GM12878 (cell line): ENCODE measurements at regions not wholly inside any gene's neighbourhood (a gene's known extent, or its start where the extent isn't known, plus 50 kb on each side); places are given as distances from the start of the nearest gene placed in this dataset.

Experiments used
- ATAC-seq: fragments of 200-7000 bp; cut with Tn5 transposase; 3 replicates; pipeline ENCODE4 v1.9.1; 2020; ENCODE audit warnings: mild to moderate bottlenecking, moderate library complexity
- BruUV-seq: library from RNA; stranded (reverse); fragments of 400-500 nt; replicated peaks from 2 replicates; lab custom pipeline; 2021; lab: Mats Ljungman, UMichigan
- CTCF ChIA-PET: fragments of 300-600 bp; sonication (Branson Sonifier 250); formaldehyde crosslinking; extraction: SDS; loops from one replicate; lab custom pipeline; 2021; ENCODE audit warnings: inconsistent platforms; lab: Yijun Ruan, JAX
- POLR2A ChIA-PET: fragments of 350-600 bp; formaldehyde crosslinking; extraction: SDS; loops from one replicate; lab custom pipeline; 2021; ENCODE audit warnings: inconsistent platforms; lab: Charles Lee
- RAD21 ChIA-PET: fragments of 300-600 bp; sonication (Branson Sonifier 250); formaldehyde crosslinking; loops from one replicate; lab custom pipeline; 2023; ENCODE audit warnings: antibody characterized with exemption; ENCODE audit not compliant: unreplicated experiment; lab: Charles Lee
- SMC1A ChIA-PET: fragments of 300-600 bp; sonication (Branson Sonifier 250); formaldehyde crosslinking; loops from one replicate; lab custom pipeline; 2023; ENCODE audit not compliant: unreplicated experiment, uncharacterized antibody; lab: Charles Lee
- DNase-seq: peaks from one replicate; pipeline ENCODE4 v3.0.0-alpha.2; 2011; ENCODE audit warnings: low read depth, low spot score
- FAIRE-seq: peaks from 3 replicates; lab custom pipeline; 2011; peaks lifted over from hg19 to GRCh38; lab: Jason Lieb, UNC
- H2AFZ ChIP-seq: 2 replicates; pipeline ENCODE4 v1.6.0; 2011; ENCODE audit warnings: low read depth, low read length, control low read depth; ENCODE audit not compliant: control insufficient read depth
- H3K27ac ChIP-seq: 2 replicates; pipeline ENCODE4 v1.5.1; 2011; ENCODE audit warnings: control low read depth; ENCODE audit not compliant: control insufficient read depth, insufficient read depth
- H3K27me3 ChIP-seq, 2 experiments: replicated peaks in 1 of 2; 2 replicates each; pipeline versions ENCODE4 v1.6.0 to v1.6.1; 2011; ENCODE audit warnings: low read length in 1 of 2; ENCODE audit not compliant: control insufficient read depth in 2 of 2, insufficient read depth in 2 of 2
- H3K36me3 ChIP-seq, 2 experiments: 2 replicates each; pipeline ENCODE4 v1.5.1; 2011; ENCODE audit warnings: low read length in 1 of 2; ENCODE audit not compliant: control insufficient read depth in 2 of 2, insufficient read depth in 2 of 2
- H3K4me1 ChIP-seq: 2 replicates; pipeline ENCODE4 v1.6.1; 2011; ENCODE audit warnings: mild to moderate bottlenecking, low read length, moderate library complexity, mixed read lengths; ENCODE audit not compliant: control insufficient read depth, insufficient read depth
- H3K4me2 ChIP-seq: 2 replicates; pipeline ENCODE4 v1.6.0; 2011; ENCODE audit warnings: control low read depth; ENCODE audit not compliant: control insufficient read depth, insufficient read depth
- H3K4me3 ChIP-seq: fragments of 200-600 bp; sonication (generic); 2 replicates; pipeline ENCODE4 v1.5.1; 2016
- H3K79me2 ChIP-seq: 2 replicates; pipeline ENCODE4 v1.6.0; 2011; ENCODE audit warnings: low read length; ENCODE audit not compliant: control insufficient read depth, insufficient read depth
- H3K9ac ChIP-seq: 2 replicates; pipeline ENCODE4 v1.8.0; 2011; ENCODE audit warnings: low read length, control low read depth, mixed read lengths; ENCODE audit not compliant: control insufficient read depth, insufficient read depth
- H3K9me3 ChIP-seq: replicated peaks from 3 replicates; pipeline ENCODE4 v1.5.1; 2011; ENCODE audit warnings: mild to moderate bottlenecking, low read length; ENCODE audit not compliant: control insufficient read depth, insufficient read depth
- H4K20me1 ChIP-seq: 2 replicates; pipeline ENCODE4 v1.6.0; 2011; ENCODE audit not compliant: control insufficient read depth, insufficient read depth
- ATF7 ChIP-seq: fragments of 450-650 bp; IDR thresholded peaks from 2 replicates; pipeline ENCODE4 v1.6.1; 2016; ENCODE audit warnings: low read depth, mild to moderate bottlenecking
- E2F4 ChIP-seq: IDR thresholded peaks from 2 replicates; pipeline ENCODE4 v1.6.1; 2012; ENCODE audit warnings: low read depth, low read length, improper control_type of control experiment
- E4F1 ChIP-seq: fragments of 450-650 bp; IDR thresholded peaks from 2 replicates; pipeline ENCODE4 v1.6.1; 2018; ENCODE audit warnings: borderline replicate concordance, mild to moderate bottlenecking; ENCODE audit not compliant: partially characterized antibody
- IRF5 ChIP-seq: fragments of 450-650 bp; IDR thresholded peaks from 2 replicates; pipeline ENCODE4 v1.6.1; 2017; ENCODE audit warnings: borderline replicate concordance
- KAT2A ChIP-seq: conservative IDR thresholded peaks from 2 replicates; pipeline ENCODE4 v1.6.1; 2011; ENCODE audit warnings: low read depth, low read length; ENCODE audit not compliant: control insufficient read depth
- NFYA ChIP-seq: IDR thresholded peaks from 2 replicates; pipeline ENCODE4 v1.6.1; 2011; ENCODE audit warnings: low read depth, mild to moderate bottlenecking, low read length, improper control_type of control experiment, borderline replicate concordance
- NR2C2 ChIP-seq: IDR thresholded peaks from 2 replicates; pipeline ENCODE4 v1.6.1; 2011; ENCODE audit warnings: borderline replicate concordance, low read depth; ENCODE audit not compliant: control insufficient read depth, insufficient read length
- NRF1 ChIP-seq: conservative IDR thresholded peaks from 2 replicates; pipeline ENCODE4 v1.6.1; 2011; ENCODE audit warnings: mild to moderate bottlenecking, low read depth, low read length, improper control_type of control experiment
- PAX5 ChIP-seq: IDR thresholded peaks from 2 replicates; pipeline ENCODE4 v1.6.1; 2011; ENCODE audit warnings: low read depth, low read length, borderline replicate concordance
- PBX3 ChIP-seq: IDR thresholded peaks from 2 replicates; pipeline ENCODE4 v1.6.1; 2011; ENCODE audit warnings: mild to moderate bottlenecking, low read depth, low read length, moderate library complexity; ENCODE audit not compliant: insufficient replicate concordance
- RUNX3 ChIP-seq: IDR thresholded peaks from 2 replicates; pipeline ENCODE4 v1.6.1; 2012; ENCODE audit warnings: low read length, inconsistent platforms
- SMARCA5 ChIP-seq: fragments of 450-650 bp; IDR thresholded peaks from 2 replicates; pipeline ENCODE4 v1.6.1; 2017; ENCODE audit warnings: mild to moderate bottlenecking
- STAT1 ChIP-seq: fragments of 450-650 bp; conservative IDR thresholded peaks from 2 replicates; pipeline ENCODE4 v1.6.1; 2014; ENCODE audit warnings: antibody characterized with exemption, mild to moderate bottlenecking
- TAF1 ChIP-seq: IDR thresholded peaks from 2 replicates; pipeline ENCODE4 v1.6.1; 2011; ENCODE audit warnings: mild to moderate bottlenecking, low read depth, low read length, borderline replicate concordance
- USF2 ChIP-seq: IDR thresholded peaks from 2 replicates; pipeline ENCODE4 v1.6.1; 2011; ENCODE audit warnings: low read depth, low read length, improper control_type of control experiment, borderline replicate concordance
- WRNIP1 ChIP-seq: IDR thresholded peaks from 2 replicates; pipeline ENCODE4 v1.6.1; 2011; ENCODE audit warnings: low read depth, low read length, improper control_type of control experiment, borderline replicate concordance
- ZNF274 ChIP-seq: IDR thresholded peaks from one replicate; pipeline ENCODE4 v1.8.0; 2011; ENCODE audit not compliant: insufficient read length, insufficient read depth
- ZZZ3 ChIP-seq: IDR thresholded peaks from 2 replicates; pipeline ENCODE4 v1.6.1; 2011; ENCODE audit warnings: low read depth; ENCODE audit not compliant: control insufficient read depth, insufficient read length
- WGBS: methylation state at CpG from one replicate; pipeline ENCODE4 v1.1.6; 2016; ENCODE audit warnings: low lambda C conversion rate; ENCODE audit not compliant: insufficient replicate concordance, insufficient coverage; ENCODE audit errors: missing lambda C conversion rate; 5-methylcytosine and 5-hydroxymethylcytosine counted together
- in situ Hi-C: fragments of 300-500 bp; cut with MboI; formaldehyde crosslinking; loops from 9 replicates; pipeline ENCODE4 v1.14.3; 2018; ENCODE audit warnings: mixed read lengths
- intact Hi-C: fragments of 100-400 bp; cut with micrococcal nuclease; formaldehyde crosslinking; loops from one replicate; pipeline ENCODE4 v1.14.2; 2022; ENCODE audit not compliant: unreplicated experiment

- Histone ChIP-seq H3K27ac (no peak overlapping the region), H3K4me3 (no peak overlapping the region), H4K20me1 (no peaks in the 10 kb centered on the region), H3K79me2 (no peaks in the 10 kb centered on the region), H3K4me2 (no peak overlapping the region), H3K9me3 (no peaks in the 10 kb centered on the region), H3K27me3 (no peaks in the 10 kb centered on the region), H3K9ac (no peak overlapping the region), H3K36me3 (no peaks in the 10 kb centered on the region), H2AFZ (no peak overlapping the region), H3K4me1 (no peaks in the 10 kb centered on the region)
- in situ Hi-C loops (no loop called here), intact Hi-C loops (no loop called here)
- no TSS peak for BruUV-seq
- POLR2A ChIA-PET = no interaction called here
- RAD21 ChIA-PET = no interaction called here
- FAIRE-seq (no peak), DNase-seq (no peak), ATAC-seq (no peak)
- 58% methylated on average over 4 of the region's 4 CpGs for WGBS
- TF ChIP-seq ZZZ3 (no peak), USF2 (no peak), PBX3 (no peak), IRF5 (no peak), ZNF274 (no peak), RUNX3 (no peak), NFYA (no peak), PAX5 (no peak), E2F4 (no peak), ATF7 (no peak), NRF1 (no peak), E4F1 (no peak), WRNIP1 (no peak), NR2C2 (no peak), TAF1 (no peak), STAT1 (no peak), KAT2A (no peak), SMARCA5 (no peak)
- SMC1A ChIA-PET = no interaction called here
- CTCF ChIA-PET = no interaction called here
These were observed 112.5 kb upstream of the EMB start for GRCh38 chr5:50553560-50553984.
